HepG2 (cell line): ENCODE measurements at regions not wholly inside any gene's neighbourhood (a gene's known extent, or its start where the extent isn't known, plus 50 kb on each side); places are given as distances from the start of the nearest gene placed in this dataset.
A peak's percentile ranks its signal among the peaks of the same experiment; 100 is the strongest.

Source experiments
- ATAC-seq: fragments of 200-7000 bp; cut with Tn5 transposase; 3 replicates; pipeline ENCODE4 v1.9.1; 2020; ENCODE audit warnings: mild to moderate bottlenecking, moderate library complexity
- BruUV-seq: library from RNA; stranded (reverse); fragments of 400-500 nt; replicated peaks from 2 replicates; lab custom pipeline; 2021; lab: Mats Ljungman, UMichigan
- CTCF ChIA-PET: fragments of 300-600 bp; formaldehyde crosslinking; extraction: SDS; loops from one replicate; lab custom pipeline; 2021; ENCODE audit warnings: low total read pairs, inconsistent platforms, low intra/inter-chr PET ratio; lab: Yijun Ruan, JAX
- POLR2A ChIA-PET: fragments of 350-600 bp; sonication (Branson Sonifier 250); formaldehyde crosslinking; loops from one replicate; lab custom pipeline; 2020; ENCODE audit warnings: antibody characterized with exemption, inconsistent platforms; lab: Yijun Ruan, JAX
- DNase-seq: peaks from one replicate; pipeline ENCODE4 v3.0.0-alpha.2; 2015; ENCODE audit warnings: low spot score
- FAIRE-seq: peaks from 3 replicates; lab custom pipeline; 2011; peaks lifted over from hg19 to GRCh38; lab: Jason Lieb, UNC
- H2AFZ ChIP-seq: one replicate; pipeline ENCODE4 v1.6.1; 2011; ENCODE audit warnings: low read length, inconsistent platforms
- H3K27ac ChIP-seq: fragments of 300-600 bp; 3 replicates; pipeline ENCODE4 v1.8.0; 2011; ENCODE audit warnings: mixed run types, mild to moderate bottlenecking, mixed read lengths, low read length, inconsistent platforms; ENCODE audit not compliant: insufficient read depth; ENCODE audit errors: extremely low read length
- H3K27me3 ChIP-seq, 2 experiments: fragments of 200-600 bp in 1 of 2; 2 replicates in 1 of 2; 3 replicates in 1 of 2; pipeline versions ENCODE4 v1.6.0 to v1.8.0; 2011; ENCODE audit warnings: low read length in 2 of 2, mild to moderate bottlenecking in 2 of 2, moderate library complexity in 2 of 2, inconsistent platforms in 1 of 2; ENCODE audit not compliant: insufficient read depth in 2 of 2, control insufficient read depth in 1 of 2
- H3K36me3 ChIP-seq, 2 experiments: fragments of 200-600 bp in 1 of 2; replicated peaks in 1 of 2; 2 replicates in 1 of 2; 3 replicates in 1 of 2; pipeline versions ENCODE4 v1.5.1 to v1.8.0; 2011; ENCODE audit warnings: low read length in 2 of 2, inconsistent platforms in 1 of 2; ENCODE audit not compliant: insufficient read depth in 2 of 2, control insufficient read depth in 1 of 2
- H3K4me1 ChIP-seq: 2 replicates; pipeline ENCODE4 v1.5.1; 2012; ENCODE audit warnings: low read length, inconsistent platforms; ENCODE audit not compliant: insufficient read depth
- H3K4me2 ChIP-seq: 2 replicates; pipeline ENCODE4 v1.6.0; 2011; ENCODE audit warnings: low read depth, low read length, inconsistent platforms
- H3K4me3 ChIP-seq, 3 experiments: fragments of 200-600 bp in 1 of 3; sonication (generic), shearing (Covaris generic) in 1 of 3; replicated peaks in 1 of 3; 2 replicates each; pipeline ENCODE4 v1.5.1; 2011 to 2016; ENCODE audit warnings: low read length in 3 of 3, inconsistent platforms in 2 of 3, low read depth in 2 of 3, mild to moderate bottlenecking in 2 of 3, control low read depth in 1 of 3, mixed read lengths in 1 of 3; ENCODE audit not compliant: insufficient read depth in 1 of 3
- H3K79me2 ChIP-seq: one replicate; pipeline ENCODE4 v1.6.1; 2011; ENCODE audit warnings: low read length, inconsistent platforms; ENCODE audit not compliant: insufficient read depth
- H3K9ac ChIP-seq: 2 replicates; pipeline ENCODE4 v1.6.0; 2011; ENCODE audit warnings: mild to moderate bottlenecking, low read depth, low read length, inconsistent platforms; ENCODE audit not compliant: insufficient read depth
- H3K9me3 ChIP-seq: 2 replicates; pipeline ENCODE4 v1.5.1; 2012; ENCODE audit warnings: mild to moderate bottlenecking, low read length
- H4K20me1 ChIP-seq: 2 replicates; pipeline ENCODE4 v1.6.0; 2011; ENCODE audit warnings: inconsistent platforms, mild to moderate bottlenecking, low read length, moderate library complexity; ENCODE audit not compliant: insufficient read depth
- BHLHE40 ChIP-seq: IDR thresholded peaks from 2 replicates; pipeline ENCODE4 v1.6.1; 2011; ENCODE audit warnings: low read length, improper control_type of control experiment
- GZF1 ChIP-seq: sonication (generic); formaldehyde crosslinking; IDR thresholded peaks from 2 replicates; pipeline ENCODE4 v1.5.1; 2020; ENCODE audit warnings: mild to moderate bottlenecking, missing genetic modification reagents
- HNRNPK ChIP-seq: fragments of 200-400 bp; formaldehyde crosslinking; IDR thresholded peaks from 2 replicates; pipeline ENCODE4 v1.6.1; 2018; ENCODE audit warnings: low read length, low read depth, moderate library complexity, mild to moderate bottlenecking; ENCODE audit not compliant: poor library complexity, severe bottlenecking
- MBD4 ChIP-seq: IDR thresholded peaks from 2 replicates; pipeline ENCODE4 v1.6.1; 2012; ENCODE audit warnings: low read length, inconsistent platforms, borderline replicate concordance
- SIX4 ChIP-seq: sonication (generic); formaldehyde crosslinking; IDR thresholded peaks from 2 replicates; pipeline ENCODE4 v1.4.0; 2020; ENCODE audit warnings: missing genetic modification reagents
- ZNF281 ChIP-seq: sonication (generic); formaldehyde crosslinking; IDR thresholded peaks from 2 replicates; pipeline ENCODE4 v1.4.0; 2020; ENCODE audit warnings: missing genetic modification reagents, borderline replicate concordance
- ZNF850 ChIP-seq: sonication (generic); formaldehyde crosslinking; conservative IDR thresholded peaks from 2 replicates; pipeline ENCODE4 v1.9.0; 2021; ENCODE audit warnings: mild to moderate bottlenecking, missing genetic modification reagents
- WGBS: methylation state at CpG from one replicate; pipeline ENCODE4 v1.1.6; 2017; ENCODE audit warnings: low lambda C conversion rate; 5-methylcytosine and 5-hydroxymethylcytosine counted together
- in situ Hi-C: cut with HindIII; loops from 2 replicates; pipeline ENCODE4 v1.10.0; 2017; ENCODE audit warnings: low pct_unique_long_range_greater_than_20kb; ENCODE audit not compliant: extremely low pct_ligation_motif_present
- intact Hi-C: fragments of 100-400 bp; cut with micrococcal nuclease; formaldehyde crosslinking; loops from one replicate; pipeline ENCODE4 v1.10.0; 2022; ENCODE audit not compliant: unreplicated experiment
- TF ChIP-seq, protein P1 (sequence below): sonication (generic); formaldehyde crosslinking; IDR thresholded peaks from 2 replicates; pipeline ENCODE4 v1.4.0; 2020; ENCODE audit warnings: mild to moderate bottlenecking, low read depth, missing genetic modification reagents
- TF ChIP-seq, protein P2 (sequence below): sonication (generic); formaldehyde crosslinking; IDR thresholded peaks from 2 replicates; pipeline ENCODE4 v1.8.0; 2022; ENCODE audit warnings: mild to moderate bottlenecking, missing genetic modification reagents

- no peak for DNase-seq
- intact Hi-C loops: loop anchor here (10.0 kb wide), 1 partner anchor 180 kb away; no protein-coding TSS in a partner anchor
These were observed 62.0 kb upstream of the THY1 start for GRCh38 chr11:119484741-119485605.

GRCh38 chr11:119483881-119484371, 61.0 kb upstream of the THY1 start:
- ChIA-PET CTCF (no interaction called here), POLR2A (no interaction called here)
- Histone ChIP-seq H3K4me3 (no peak overlapping the region), H3K27me3 (peaks cover 9 to 18% of the 10 kb centered on the region in 2 experiments; a peak in 4 of 5 replicates), H2AFZ (no peak overlapping the region), H3K9me3 (no peaks in the 10 kb centered on the region), H3K9ac (no peak overlapping the region), H3K27ac (no peak overlapping the region), H3K4me2 (no peak overlapping the region), H3K4me1 (peaks cover 31% of the 10 kb centered on the region), H3K36me3 (no peaks in the 10 kb centered on the region; a peak in 1 of 5 replicates), H3K79me2 (no peaks in the 10 kb centered on the region), H4K20me1 (peaks cover 17% of the 10 kb centered on the region; the same call in 1 of the 2 replicates)
- BruUV-seq: no TSS peak
- DNase-seq (no peak), ATAC-seq (no peak), FAIRE-seq (no peak)
- TF ChIP-seq, protein P1, sequence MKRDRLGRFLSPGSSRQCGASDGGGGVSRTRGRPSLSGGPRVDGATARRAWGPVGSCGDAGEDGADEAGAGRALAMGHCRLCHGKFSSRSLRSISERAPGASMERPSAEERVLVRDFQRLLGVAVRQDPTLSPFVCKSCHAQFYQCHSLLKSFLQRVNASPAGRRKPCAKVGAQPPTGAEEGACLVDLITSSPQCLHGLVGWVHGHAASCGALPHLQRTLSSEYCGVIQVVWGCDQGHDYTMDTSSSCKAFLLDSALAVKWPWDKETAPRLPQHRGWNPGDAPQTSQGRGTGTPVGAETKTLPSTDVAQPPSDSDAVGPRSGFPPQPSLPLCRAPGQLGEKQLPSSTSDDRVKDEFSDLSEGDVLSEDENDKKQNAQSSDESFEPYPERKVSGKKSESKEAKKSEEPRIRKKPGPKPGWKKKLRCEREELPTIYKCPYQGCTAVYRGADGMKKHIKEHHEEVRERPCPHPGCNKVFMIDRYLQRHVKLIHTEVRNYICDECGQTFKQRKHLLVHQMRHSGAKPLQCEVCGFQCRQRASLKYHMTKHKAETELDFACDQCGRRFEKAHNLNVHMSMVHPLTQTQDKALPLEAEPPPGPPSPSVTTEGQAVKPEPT (CRISPR knock-in tag): no peak
- no peak for TF ChIP-seq SIX4 (CRISPR knock-in tag)
- no peak for TF ChIP-seq ZNF850 (CRISPR knock-in tag)
- no peak for TF ChIP-seq GZF1 (CRISPR knock-in tag)
- no peak for TF ChIP-seq MBD4
- TF ChIP-seq, protein P2, sequence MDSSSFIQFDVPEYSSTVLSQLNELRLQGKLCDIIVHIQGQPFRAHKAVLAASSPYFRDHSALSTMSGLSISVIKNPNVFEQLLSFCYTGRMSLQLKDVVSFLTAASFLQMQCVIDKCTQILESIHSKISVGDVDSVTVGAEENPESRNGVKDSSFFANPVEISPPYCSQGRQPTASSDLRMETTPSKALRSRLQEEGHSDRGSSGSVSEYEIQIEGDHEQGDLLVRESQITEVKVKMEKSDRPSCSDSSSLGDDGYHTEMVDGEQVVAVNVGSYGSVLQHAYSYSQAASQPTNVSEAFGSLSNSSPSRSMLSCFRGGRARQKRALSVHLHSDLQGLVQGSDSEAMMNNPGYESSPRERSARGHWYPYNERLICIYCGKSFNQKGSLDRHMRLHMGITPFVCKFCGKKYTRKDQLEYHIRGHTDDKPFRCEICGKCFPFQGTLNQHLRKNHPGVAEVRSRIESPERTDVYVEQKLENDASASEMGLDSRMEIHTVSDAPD (CRISPR knock-in tag): no peak
- TF ChIP-seq ZNF281 (CRISPR knock-in tag): no peak
- WGBS: 49% methylated on average over 8 of the region's 9 CpGs
- in situ Hi-C loops: loop anchor here (5.0 to 10.0 kb wide), 3 partner anchors 48 to 621 kb away; no protein-coding TSS in a partner anchor
- intact Hi-C loops: loop anchor here (10.0 kb wide), 1 partner anchor 181 kb away; no protein-coding TSS in a partner anchor

More at GRCh38 chr11:119484741-119485605, 62.0 kb upstream of the THY1 start:
- Histone ChIP-seq H3K27me3 (peaks cover 9 to 18% of the 10 kb centered on the region in 2 experiments; a peak in 4 of 5 replicates), H3K79me2 (no peaks in the 10 kb centered on the region), H4K20me1 (peaks cover 17% of the 10 kb centered on the region; the same call in 1 of the 2 replicates), H3K4me2 (no peak overlapping the region), H3K9me3 (no peaks in the 10 kb centered on the region), H2AFZ (no peak overlapping the region), H3K9ac (no peak overlapping the region), H3K4me3 (no peak overlapping the region), H3K36me3 (no peaks in the 10 kb centered on the region), H3K27ac (no peak overlapping the region), H3K4me1 (peaks cover 23% of the 10 kb centered on the region)
- TF ChIP-seq BHLHE40: 0 out of 2 replicates have a peak, but pooled peaks have one; percentile 33
- no peak for TF ChIP-seq HNRNPK
- CTCF ChIA-PET: no interaction called here
- ATAC-seq (peak; percentile 44), FAIRE-seq (no peak)
- 47% methylated on average over 18 of the region's 21 CpGs for WGBS
- POLR2A ChIA-PET: no interaction called here
- no TSS peak for BruUV-seq
- in situ Hi-C loops: loop anchor here (5.0 to 10.0 kb wide), 3 partner anchors 47 to 620 kb away; no protein-coding TSS in a partner anchor
